NB4 (cell line): ENCODE measurements at regions not wholly inside any gene's neighbourhood (a gene's known extent, or its start where the extent isn't known, plus 50 kb on each side); places are given as distances from the start of the nearest gene placed in this dataset.

ENCODE experiments used
- DNase-seq: peaks from one replicate; pipeline ENCODE4 v3.0.0; 2010; ENCODE audit warnings: low read depth
- H3K4me3 ChIP-seq: one replicate; pipeline ENCODE4 v1.5.1; 2011; ENCODE audit warnings: mild to moderate bottlenecking, low read depth, low read length, moderate library complexity
- MYC ChIP-seq: IDR thresholded peaks from 2 replicates; pipeline ENCODE4 v1.6.1; 2011; ENCODE audit warnings: low read depth, low read length
- POLR2A ChIP-seq: IDR thresholded peaks from 2 replicates; pipeline ENCODE4 v1.6.1; 2011; ENCODE audit warnings: mild to moderate bottlenecking; ENCODE audit not compliant: insufficient read length; ENCODE audit errors: extremely low read depth
- TF ChIP-seq, protein P1 (sequence below): IDR thresholded peaks from one replicate; pipeline ENCODE4 v1.5.1; 2012; ENCODE audit warnings: low read depth, low read length
- TF ChIP-seq, protein P2 (sequence below): IDR thresholded peaks from 2 replicates; pipeline ENCODE4 v1.6.1; 2011; ENCODE audit warnings: low read depth, low read length

DNA sequence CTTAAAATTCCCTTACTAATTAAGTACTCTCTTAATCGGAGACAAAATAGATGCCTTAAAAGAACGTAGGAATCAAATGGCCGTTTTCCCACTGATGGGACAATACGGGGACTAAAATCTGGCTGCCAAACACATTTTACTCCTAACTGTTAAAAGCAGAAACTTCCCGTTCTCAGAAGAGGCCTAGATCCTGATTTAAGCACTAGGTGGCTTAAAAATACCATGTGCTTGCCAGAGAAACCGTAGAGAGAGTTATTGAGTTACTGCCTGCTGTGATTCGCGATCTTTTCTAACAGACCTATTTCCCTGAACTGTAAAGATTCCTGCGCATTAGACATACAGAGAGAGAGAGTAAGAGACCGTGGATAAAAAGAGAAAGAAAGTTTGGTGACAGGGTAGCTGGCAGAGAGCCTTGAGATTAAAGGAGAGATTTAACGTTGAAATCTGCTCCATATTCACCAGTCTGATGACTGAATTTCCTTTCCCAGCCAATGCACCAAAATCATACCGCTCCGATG is 54.4 kb upstream of the STUM start:
- TF ChIP-seq, protein P1, sequence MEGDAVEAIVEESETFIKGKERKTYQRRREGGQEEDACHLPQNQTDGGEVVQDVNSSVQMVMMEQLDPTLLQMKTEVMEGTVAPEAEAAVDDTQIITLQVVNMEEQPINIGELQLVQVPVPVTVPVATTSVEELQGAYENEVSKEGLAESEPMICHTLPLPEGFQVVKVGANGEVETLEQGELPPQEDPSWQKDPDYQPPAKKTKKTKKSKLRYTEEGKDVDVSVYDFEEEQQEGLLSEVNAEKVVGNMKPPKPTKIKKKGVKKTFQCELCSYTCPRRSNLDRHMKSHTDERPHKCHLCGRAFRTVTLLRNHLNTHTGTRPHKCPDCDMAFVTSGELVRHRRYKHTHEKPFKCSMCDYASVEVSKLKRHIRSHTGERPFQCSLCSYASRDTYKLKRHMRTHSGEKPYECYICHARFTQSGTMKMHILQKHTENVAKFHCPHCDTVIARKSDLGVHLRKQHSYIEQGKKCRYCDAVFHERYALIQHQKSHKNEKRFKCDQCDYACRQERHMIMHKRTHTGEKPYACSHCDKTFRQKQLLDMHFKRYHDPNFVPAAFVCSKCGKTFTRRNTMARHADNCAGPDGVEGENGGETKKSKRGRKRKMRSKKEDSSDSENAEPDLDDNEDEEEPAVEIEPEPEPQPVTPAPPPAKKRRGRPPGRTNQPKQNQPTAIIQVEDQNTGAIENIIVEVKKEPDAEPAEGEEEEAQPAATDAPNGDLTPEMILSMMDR, result no peak
- TF ChIP-seq, protein P2, sequence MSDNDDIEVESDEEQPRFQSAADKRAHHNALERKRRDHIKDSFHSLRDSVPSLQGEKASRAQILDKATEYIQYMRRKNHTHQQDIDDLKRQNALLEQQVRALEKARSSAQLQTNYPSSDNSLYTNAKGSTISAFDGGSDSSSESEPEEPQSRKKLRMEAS, result no peak
- TF ChIP-seq POLR2A (no peak), MYC (no peak)
- H3K4me3 ChIP-seq, result no peak overlapping the region
- DNase-seq, result no peak

DNA sequence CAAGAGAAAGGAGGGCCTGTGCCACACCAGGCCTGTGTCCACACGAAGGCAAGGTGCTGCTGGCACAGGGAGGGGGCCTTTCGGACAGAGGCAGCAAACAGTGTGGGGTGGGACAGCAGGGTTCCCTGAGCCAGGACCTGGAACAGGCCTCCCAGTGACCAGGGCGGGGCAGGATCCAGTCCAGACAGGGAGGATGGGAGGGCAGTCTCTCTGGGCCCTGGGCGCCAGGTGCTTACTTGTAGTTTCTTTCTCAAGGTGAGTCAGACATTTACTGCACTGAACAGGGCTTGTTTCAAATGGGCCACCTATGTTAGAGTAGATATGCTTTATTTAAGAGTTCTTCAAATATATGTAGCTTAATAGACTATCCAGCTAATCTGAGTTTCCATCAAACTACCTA is 52.8 kb upstream of the STUM start:
- DNase-seq, result no peak
- no peak overlapping the region for H3K4me3 ChIP-seq
- TF ChIP-seq, protein P2, result no peak

DNA sequence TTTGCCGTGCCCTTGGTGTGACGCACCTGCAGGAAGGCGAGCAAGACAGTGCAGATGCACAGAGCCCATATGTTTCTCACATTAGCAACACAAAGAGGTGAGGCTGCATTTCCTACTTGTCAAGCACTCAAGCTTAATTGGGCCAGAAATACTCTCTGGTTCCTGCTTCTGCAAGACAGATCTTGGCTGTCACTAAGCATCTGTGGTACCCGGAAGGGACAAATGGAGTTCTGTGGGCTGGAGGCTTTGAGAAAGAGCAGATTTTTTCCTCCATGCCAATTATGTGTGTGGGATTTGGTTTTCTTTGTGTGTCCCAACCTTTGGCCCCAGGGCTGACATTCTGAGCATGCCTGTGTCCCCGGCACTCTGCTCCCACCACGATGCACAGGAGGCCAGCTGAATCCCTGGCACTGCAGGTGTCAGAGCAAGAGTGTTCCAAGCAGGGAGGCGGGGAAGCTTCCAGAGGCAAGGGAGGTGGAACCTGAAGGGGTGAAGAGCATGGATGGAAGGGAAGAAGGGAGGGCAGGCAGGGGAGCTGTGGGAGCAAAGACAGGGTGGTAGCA is 52.0 kb upstream of the STUM start:
- DNase-seq, result no peak
- no peak overlapping the region for H3K4me3 ChIP-seq
- TF ChIP-seq, protein P1, result no peak
- no peak for TF ChIP-seq POLR2A

DNA sequence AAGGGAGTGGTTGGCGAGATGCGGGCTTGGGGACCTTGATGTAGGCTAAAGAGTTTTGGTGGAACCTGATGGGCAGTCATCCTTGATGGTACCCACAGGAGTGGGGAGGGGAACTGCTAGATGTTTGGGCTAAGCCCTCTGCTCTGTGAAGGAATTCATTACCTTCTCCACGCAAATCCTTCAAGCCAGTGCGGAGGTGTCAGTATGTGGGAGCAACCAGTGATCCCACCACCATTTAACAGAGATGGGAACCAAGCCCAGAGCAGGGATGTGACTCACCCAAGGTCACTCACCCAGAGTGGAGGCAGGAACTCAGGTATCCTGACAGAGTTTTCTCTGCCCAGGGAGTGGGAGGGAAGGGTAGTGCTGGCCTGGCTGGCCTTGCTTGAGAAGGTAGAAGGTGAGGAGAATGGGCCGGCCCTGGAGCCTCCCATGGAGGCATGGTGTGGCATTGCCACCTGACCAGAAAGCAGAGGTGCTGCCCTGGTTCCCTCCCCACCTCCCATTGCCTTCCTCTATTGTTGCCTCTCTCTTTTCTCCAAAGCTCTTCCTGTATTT is 51.2 kb upstream of the STUM start:
- DNase-seq, result no peak
- TF ChIP-seq, protein P1, result no peak
- TF ChIP-seq MYC (no peak), POLR2A (no peak)
- TF ChIP-seq, protein P2, result no peak
- no peak overlapping the region for H3K4me3 ChIP-seq

DNA sequence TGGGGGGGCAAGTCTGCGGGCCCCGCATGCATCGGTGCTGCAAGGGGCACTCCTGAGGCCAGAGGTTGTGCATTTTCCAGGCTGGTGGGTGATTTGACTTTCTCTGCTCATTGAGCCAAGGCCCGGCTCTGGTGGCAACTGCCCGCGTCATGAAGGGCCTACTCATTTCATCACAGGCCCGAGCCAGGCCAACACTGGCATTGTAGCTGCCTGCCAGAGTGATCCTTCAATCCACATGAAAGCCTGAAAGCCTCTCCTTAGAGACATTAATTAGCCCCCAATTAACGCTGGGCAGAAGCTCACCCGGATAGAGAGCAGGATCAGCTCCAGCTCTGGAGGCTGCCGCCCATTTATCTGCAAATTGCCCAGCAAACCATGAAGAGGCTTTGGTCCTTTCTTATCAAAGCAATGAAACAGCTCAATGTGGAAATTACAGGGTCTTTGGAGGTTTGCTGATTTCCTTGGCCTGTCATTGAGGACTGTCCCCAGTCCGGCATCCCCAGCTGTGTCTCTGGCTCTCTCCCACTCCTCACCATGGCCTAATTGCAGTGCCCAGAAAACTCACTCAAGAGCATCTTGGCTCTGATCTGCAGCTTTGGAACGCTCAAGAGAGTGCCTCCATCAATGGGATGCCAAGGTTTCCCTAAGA is 50.4 kb upstream of the STUM start:
- TF ChIP-seq, protein P1, result no peak
- TF ChIP-seq, protein P2, result no peak
- no peak for TF ChIP-seq POLR2A
- TF ChIP-seq MYC, result no peak
- DNase-seq, result no peak
- no peak overlapping the region for H3K4me3 ChIP-seq

DNA sequence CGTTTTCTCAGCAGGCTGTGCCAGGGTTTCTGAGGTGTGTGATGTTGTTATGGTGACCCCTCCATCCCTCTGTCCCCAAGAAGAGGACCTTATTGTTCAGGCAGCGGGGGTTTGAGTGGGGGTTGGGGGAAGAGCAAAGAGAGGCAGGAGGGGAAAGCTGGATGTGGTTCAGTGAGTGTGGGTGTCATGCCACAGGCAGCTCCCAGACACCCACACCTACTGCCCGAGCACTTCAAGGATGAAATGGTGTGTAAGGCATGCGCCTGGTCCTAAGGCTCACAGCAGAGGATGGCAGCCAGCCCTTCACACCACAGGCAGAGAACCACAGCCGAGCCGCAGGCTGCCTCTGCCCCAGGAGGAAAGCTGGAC is 49.9 kb upstream of the STUM start:
- no peak overlapping the region for H3K4me3 ChIP-seq
- no peak for TF ChIP-seq MYC
- TF ChIP-seq, protein P1, result no peak
- TF ChIP-seq POLR2A, result no peak
- TF ChIP-seq, protein P2, result no peak
- no peak for DNase-seq
